ENCODE measurements at regions not wholly inside any gene's neighbourhood (a gene's known extent, or its start where the extent isn't known, plus 50 kb on each side); places are given as distances from the start of the nearest gene placed in this dataset.

GRCh38 chr20:40848526-40848925 is 159.5 kb upstream of the MAFB start:
- Mint-ChIP-seq H3K9me3 (ENCODE audit: low read depth, unreplicated experiment) (peaks cover 3% of the 10 kb centered on the region), H3K36me3 (ENCODE audit: insufficient read depth, unreplicated experiment) (no peaks in the 10 kb centered on the region), H3K4me1 (ENCODE audit: low read depth, unreplicated experiment) (no peaks in the 10 kb centered on the region), H3K27ac (ENCODE audit: unreplicated experiment) (no peak overlapping the region), H3K4me3 (ENCODE audit: low read depth, unreplicated experiment) (no peak overlapping the region), H3K27me3 (ENCODE audit: unreplicated experiment) (peaks cover 89% of the 10 kb centered on the region)
- intact Hi-C loops (cut with micrococcal nuclease; ENCODE audit: unreplicated experiment), result no loop called here
- DNase-seq, result no peak
- CTCF ChIA-PET, result no interaction called here
- no TSS peak for BruUV-seq (replicated peaks)
- TF ChIP-seq, protein P1, sequence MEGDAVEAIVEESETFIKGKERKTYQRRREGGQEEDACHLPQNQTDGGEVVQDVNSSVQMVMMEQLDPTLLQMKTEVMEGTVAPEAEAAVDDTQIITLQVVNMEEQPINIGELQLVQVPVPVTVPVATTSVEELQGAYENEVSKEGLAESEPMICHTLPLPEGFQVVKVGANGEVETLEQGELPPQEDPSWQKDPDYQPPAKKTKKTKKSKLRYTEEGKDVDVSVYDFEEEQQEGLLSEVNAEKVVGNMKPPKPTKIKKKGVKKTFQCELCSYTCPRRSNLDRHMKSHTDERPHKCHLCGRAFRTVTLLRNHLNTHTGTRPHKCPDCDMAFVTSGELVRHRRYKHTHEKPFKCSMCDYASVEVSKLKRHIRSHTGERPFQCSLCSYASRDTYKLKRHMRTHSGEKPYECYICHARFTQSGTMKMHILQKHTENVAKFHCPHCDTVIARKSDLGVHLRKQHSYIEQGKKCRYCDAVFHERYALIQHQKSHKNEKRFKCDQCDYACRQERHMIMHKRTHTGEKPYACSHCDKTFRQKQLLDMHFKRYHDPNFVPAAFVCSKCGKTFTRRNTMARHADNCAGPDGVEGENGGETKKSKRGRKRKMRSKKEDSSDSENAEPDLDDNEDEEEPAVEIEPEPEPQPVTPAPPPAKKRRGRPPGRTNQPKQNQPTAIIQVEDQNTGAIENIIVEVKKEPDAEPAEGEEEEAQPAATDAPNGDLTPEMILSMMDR (IDR thresholded peaks at IDR 0.05; ENCODE audit: unreplicated experiment), result no peak

DNA sequence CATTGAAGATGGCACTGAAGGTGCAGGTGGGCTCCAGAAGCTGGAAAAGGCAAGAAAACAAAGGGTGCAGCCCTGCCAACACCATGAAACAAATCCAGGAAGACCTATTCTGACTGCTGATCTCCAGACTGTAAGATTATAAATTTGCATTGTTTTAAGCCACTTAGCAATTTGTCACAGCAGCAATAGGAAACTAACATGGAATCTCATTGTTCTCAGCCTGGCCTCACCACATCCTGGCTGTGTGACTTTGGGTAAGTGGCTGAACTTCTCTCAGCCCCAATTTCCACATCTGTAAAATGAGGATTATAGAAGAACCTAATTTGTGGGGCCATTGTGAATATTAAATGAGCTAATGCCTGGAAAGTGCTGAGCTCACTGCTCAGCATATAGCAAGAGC is 160.4 kb upstream of the MAFB start:
- TF ChIP-seq, protein P1 (IDR thresholded peaks at IDR 0.05; ENCODE audit: unreplicated experiment), result no peak
- no peak overlapping the region for H3K4me3 Mint-ChIP-seq (ENCODE audit: low read depth, unreplicated experiment)
- DNase-seq, result no peak
- intact Hi-C loops (cut with micrococcal nuclease; ENCODE audit: unreplicated experiment), result no loop called here
- H3K9me3 Mint-ChIP-seq (ENCODE audit: low read depth, unreplicated experiment), result peaks cover 3% of the 10 kb centered on the region
- no peaks in the 10 kb centered on the region for H3K36me3 Mint-ChIP-seq (ENCODE audit: insufficient read depth, unreplicated experiment)
- H3K27ac Mint-ChIP-seq (ENCODE audit: unreplicated experiment), result no peak overlapping the region
- no TSS peak for BruUV-seq (replicated peaks)
- no peaks in the 10 kb centered on the region for H3K4me1 Mint-ChIP-seq (ENCODE audit: low read depth, unreplicated experiment)
- CTCF ChIA-PET, result interaction anchor here (1.1 kb wide), 1 partner anchor 11 kb away, joined by 4 read pairs; no protein-coding TSS in a partner anchor
- peaks cover 89% of the 10 kb centered on the region for H3K27me3 Mint-ChIP-seq (ENCODE audit: unreplicated experiment)

- no peaks in the 10 kb centered on the region for H3K36me3 Mint-ChIP-seq (ENCODE audit: insufficient read depth, unreplicated experiment)
- H3K4me3 Mint-ChIP-seq (ENCODE audit: low read depth, unreplicated experiment), result no peak overlapping the region
- no TSS peak for BruUV-seq (replicated peaks)
- TF ChIP-seq, protein P1 (IDR thresholded peaks at IDR 0.05; ENCODE audit: unreplicated experiment), result no peak
- intact Hi-C loops (cut with micrococcal nuclease; ENCODE audit: unreplicated experiment), result no loop called here
- CTCF ChIA-PET, result no interaction called here
- H3K27ac Mint-ChIP-seq (ENCODE audit: unreplicated experiment), result no peak overlapping the region
- no peaks in the 10 kb centered on the region for H3K4me1 Mint-ChIP-seq (ENCODE audit: low read depth, unreplicated experiment)
- no peak for DNase-seq
- no peaks in the 10 kb centered on the region for H3K9me3 Mint-ChIP-seq (ENCODE audit: low read depth, unreplicated experiment)
- H3K27me3 Mint-ChIP-seq (ENCODE audit: unreplicated experiment), result peaks cover 89% of the 10 kb centered on the region
Measured at GRCh38 chr20:40851051-40851450, 162.0 kb upstream of the MAFB start.

- Mint-ChIP-seq H3K27me3 (ENCODE audit: unreplicated experiment) (peaks cover 94% of the 10 kb centered on the region), H3K27ac (ENCODE audit: unreplicated experiment) (no peak overlapping the region), H3K9me3 (ENCODE audit: low read depth, unreplicated experiment) (no peaks in the 10 kb centered on the region), H3K36me3 (ENCODE audit: insufficient read depth, unreplicated experiment) (no peaks in the 10 kb centered on the region), H3K4me3 (ENCODE audit: low read depth, unreplicated experiment) (no peak overlapping the region), H3K4me1 (ENCODE audit: low read depth, unreplicated experiment) (no peaks in the 10 kb centered on the region)
- no TSS peak for BruUV-seq (replicated peaks)
- intact Hi-C loops (cut with micrococcal nuclease; ENCODE audit: unreplicated experiment), result no loop called here
- TF ChIP-seq, protein P1 (IDR thresholded peaks at IDR 0.05; ENCODE audit: unreplicated experiment), result no peak
- CTCF ChIA-PET, result interaction anchor here (0.6 kb wide), 1 partner anchor 216 kb away, joined by 3 read pairs; no protein-coding TSS in a partner anchor
- no peak for DNase-seq
Measured at GRCh38 chr20:40855269-40855668, 166.2 kb upstream of the MAFB start.

Data from Calu3 (cell line).